H1 (cell line): ENCODE measurements at regions not wholly inside any gene's neighbourhood (a gene's known extent, or its start where the extent isn't known, plus 50 kb on each side); places are given as distances from the start of the nearest gene placed in this dataset.

ENCODE experiments used
- CEBPB ChIP-seq: IDR thresholded peaks from 2 replicates; pipeline ENCODE4 v1.6.1; 2012; ENCODE audit warnings: low read depth, low read length
- CTCF ChIP-seq, 3 experiments: IDR thresholded peaks; 1 replicate in 2 of 3; 2 replicates in 1 of 3; pipeline versions ENCODE4 v1.5.1 to v1.6.1; 2011; ENCODE audit warnings: low read length in 3 of 3, mild to moderate bottlenecking in 3 of 3, inconsistent platforms in 2 of 3, low read depth in 1 of 3, moderate library complexity in 1 of 3; ENCODE audit not compliant: insufficient read depth in 1 of 3; ENCODE audit errors: control extremely low read depth in 1 of 3
- GABPA ChIP-seq: IDR thresholded peaks from 2 replicates; pipeline ENCODE4 v1.6.1; 2011; ENCODE audit warnings: mild to moderate bottlenecking, low read length, moderate library complexity, borderline replicate concordance; ENCODE audit not compliant: insufficient read depth
- RFX5 ChIP-seq: IDR thresholded peaks from 2 replicates; pipeline ENCODE4 v1.6.1; 2011; ENCODE audit warnings: low read depth, low read length, improper control_type of control experiment, borderline replicate concordance
- ZNF274 ChIP-seq: IDR thresholded peaks from 2 replicates; pipeline ENCODE4 v1.7.0; 2012; ENCODE audit warnings: low read length, borderline replicate concordance; ENCODE audit errors: extremely low read depth

DNA sequence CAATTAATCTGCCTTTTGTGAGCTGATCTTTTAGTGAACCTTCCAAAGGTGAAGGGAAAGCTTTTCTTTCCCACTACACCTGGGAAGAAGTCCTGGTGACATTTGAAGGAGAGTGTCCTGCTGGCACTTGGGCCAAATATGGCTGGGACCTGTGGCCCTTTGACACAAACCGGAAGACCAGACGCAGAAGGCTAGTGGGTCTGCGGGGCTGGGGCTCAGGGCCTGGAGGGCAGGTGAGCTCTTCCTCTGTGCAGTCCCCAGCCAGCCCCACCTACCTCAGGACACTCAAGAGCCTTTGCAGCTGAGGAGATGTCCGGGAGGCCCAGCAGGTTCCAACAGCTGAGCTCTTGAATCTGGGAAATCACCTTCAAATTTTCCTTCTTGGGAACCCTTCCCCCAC, 138.0 kb upstream of the THY1 start:
- TF ChIP-seq CTCF (IDR thresholded peaks at IDR 0.05; ENCODE audit: control extremely low read depth in 1 of 3, insufficient read depth in 1 of 3, low read depth in 1 of 3, low read length in 3 of 3), result no peak
- TF ChIP-seq ZNF274, result no peak
- TF ChIP-seq RFX5, result no peak
- no peak for TF ChIP-seq CEBPB
- no peak for TF ChIP-seq GABPA
